HG03066 (cell line): ENCODE measurements at regions not wholly inside any gene's neighbourhood (a gene's known extent, or its start where the extent isn't known, plus 50 kb on each side); places are given as distances from the start of the nearest gene placed in this dataset.

Source experiments
- ATAC-seq: cut with Tn5 transposase; IDR thresholded peaks from one replicate; pipeline ENCODE4 v1.9.1; 2021; ENCODE audit warnings: low read depth; ENCODE audit not compliant: unreplicated experiment

DNA sequence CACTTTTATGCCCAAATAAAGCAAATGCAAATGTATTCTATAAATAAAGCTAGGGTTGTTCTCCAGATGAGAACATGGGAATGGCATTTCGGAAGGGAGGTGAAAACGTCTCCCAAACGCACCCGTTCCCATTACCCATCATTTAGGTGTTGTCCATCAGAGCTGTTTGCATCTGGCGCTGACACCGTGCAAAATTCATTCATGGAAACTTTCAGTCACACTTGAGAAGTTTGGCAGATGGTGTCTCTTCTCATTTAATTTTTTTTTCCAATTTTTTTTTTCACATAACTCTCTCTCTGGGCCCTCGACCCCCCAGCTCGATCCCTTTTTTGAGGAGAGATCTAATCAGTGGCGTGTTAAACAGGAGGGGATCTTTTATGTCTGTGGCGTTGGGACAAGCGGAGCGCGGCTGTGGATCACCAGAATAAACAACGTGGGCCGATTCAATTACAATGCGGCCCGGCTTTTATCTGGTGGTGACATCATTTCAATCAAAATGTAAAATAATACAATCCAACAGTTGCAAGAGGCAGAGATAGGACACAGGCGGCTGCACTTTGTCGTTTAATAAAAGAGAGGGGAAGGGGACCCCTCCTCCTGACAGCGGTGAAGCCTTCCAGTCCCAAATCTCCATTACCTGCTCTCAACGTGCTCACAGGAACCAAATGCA, 246.1 kb upstream of the IRX4 start:
- no peak for ATAC-seq

DNA sequence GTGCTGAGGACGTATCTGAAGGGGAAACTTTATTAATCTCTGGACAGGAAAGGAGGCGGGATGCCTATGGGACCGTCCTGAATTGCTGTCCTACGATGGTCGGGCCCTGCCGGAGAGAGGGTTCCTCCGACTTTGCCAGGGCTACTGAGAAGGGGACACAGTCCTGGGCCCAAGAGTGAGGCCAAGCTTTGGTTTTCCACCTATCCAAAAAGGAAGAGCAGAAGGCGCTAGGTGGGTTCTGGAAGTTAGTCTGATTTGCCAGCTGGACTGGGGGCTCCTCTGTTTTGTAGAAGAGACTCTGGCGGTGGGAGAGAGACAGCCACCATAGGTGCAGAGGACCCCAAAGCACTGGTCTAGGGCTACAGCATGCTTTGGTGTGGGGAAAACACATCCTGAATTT, 243.8 kb upstream of the IRX4 start:
- no peak for ATAC-seq

DNA sequence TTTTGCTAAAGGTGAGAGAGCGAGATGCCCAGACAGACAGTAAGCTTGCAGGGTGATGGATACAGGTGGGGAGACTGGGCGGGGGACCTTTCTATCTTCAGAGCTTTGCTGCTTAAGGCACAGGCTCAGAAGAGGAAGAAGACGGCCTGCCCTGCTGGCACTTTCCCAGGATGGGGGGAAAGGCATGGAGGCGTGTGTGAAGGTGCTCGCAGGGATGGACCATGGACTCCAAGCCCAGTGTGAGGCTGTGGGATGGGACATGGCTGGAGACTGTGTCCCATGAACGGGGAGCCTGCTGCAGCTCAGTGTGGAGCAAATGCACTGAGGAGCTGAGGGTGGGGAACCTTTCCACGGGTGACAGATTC, 243.2 kb upstream of the IRX4 start:
- no peak for ATAC-seq

DNA sequence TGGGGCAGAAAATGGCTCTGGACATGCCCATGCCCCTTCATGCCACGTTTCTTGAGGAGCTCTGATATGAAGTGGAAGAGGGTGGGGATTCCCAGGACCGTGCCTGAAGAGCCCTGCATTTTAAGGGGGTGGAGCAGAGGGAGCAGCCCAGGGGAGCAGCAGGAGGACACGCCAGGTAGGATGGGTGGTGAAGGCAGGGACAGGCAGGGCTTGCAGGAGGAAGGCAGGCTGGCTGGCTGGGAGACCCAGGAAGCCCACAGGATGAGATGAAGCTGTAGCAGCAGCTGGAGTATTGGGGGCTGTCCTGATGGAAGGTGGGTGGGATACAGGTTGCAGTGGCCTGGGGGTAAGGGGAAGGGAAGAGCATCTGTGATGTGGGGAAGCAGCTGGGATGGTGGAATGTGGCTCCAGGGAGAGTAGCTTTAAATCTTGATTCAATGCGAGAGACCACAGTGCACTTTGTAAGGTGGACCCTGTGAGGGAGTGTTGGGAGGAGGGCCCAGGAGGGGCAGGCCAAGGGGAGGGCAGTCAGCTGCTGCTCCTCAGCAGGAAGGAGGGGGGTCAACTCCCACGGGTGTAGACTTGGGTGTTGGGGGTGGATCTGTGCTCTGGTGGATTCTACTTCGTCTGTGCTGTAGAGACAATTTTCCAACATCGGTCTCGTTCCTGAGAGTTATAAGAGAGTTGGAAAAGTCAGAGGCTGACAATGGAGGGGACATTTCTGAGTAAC, 242.6 kb upstream of the IRX4 start:
- ATAC-seq = no peak

DNA sequence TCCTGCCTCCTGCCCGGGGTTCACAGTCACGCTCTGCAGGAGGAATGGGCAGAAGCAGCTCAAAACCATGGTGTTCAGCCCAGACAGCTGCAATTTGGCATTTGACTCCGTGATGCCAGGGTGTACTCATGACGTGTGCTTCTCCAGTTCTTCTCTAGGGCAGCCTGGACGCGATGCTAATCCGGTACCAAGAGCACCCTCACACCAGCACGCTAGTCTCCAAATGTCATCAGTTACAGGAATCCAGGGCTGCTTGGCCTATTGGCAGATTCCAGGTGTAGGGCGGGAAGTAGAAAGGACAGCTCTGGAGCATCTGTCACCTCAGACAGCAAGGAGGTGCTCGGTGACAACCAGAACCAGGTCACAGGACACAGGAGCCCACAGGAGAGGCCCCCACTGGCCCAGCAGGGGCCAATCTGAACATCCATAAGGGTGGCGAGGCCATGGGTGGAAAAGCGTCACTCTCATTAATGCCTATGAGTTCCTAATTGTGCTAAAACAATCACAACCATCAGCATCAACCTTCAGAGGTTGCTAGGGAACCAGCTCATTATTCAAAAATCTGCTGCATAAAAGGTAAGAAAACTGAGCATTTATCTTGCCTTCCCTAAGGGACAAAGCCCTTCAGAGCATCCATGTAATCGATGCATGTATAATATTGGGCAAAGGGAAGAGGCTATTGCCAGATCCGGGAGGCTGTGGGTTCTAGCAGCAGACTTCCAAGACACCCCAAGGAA, 241.9 kb upstream of the IRX4 start:
- no peak for ATAC-seq

DNA sequence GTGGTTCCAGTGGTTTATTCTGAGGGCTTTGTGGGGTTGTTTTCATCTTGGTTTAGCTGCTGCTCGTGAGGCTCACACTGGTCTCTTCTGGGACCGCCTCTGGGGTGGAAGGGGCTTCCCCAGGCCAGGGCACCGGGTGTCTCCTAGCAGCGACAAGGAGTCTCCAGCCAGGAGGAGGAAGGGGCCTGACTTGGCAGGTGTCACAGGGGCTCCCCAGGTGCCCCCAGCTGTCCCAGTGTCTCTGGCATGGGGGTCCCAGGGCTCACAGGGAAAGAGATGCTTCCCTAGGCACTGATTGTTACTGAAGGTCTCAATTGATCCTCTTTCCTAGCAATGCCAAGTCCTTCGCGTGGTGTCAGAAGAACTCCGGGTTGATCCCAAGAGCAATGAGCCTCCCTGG, 241.1 kb upstream of the IRX4 start:
- no peak for ATAC-seq

DNA sequence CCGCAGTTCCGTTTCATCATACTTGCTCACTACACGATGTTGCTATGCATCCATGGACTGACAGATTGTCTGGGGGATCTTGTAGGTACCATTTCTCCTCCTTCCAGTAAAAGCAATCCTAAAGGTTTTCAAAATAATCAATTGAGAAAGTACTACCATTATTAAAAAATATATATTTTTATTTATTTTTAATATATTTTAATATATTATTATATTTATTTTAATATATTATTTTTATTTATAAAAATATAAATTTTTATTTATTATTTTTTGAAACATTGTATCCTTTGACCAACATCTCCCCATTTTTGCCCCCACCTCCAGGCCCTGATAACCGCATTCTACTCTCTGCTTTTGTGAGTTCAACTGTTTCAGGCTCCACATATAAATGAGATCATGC, 237.6 kb upstream of the IRX4 start:
- ATAC-seq = no peak

DNA sequence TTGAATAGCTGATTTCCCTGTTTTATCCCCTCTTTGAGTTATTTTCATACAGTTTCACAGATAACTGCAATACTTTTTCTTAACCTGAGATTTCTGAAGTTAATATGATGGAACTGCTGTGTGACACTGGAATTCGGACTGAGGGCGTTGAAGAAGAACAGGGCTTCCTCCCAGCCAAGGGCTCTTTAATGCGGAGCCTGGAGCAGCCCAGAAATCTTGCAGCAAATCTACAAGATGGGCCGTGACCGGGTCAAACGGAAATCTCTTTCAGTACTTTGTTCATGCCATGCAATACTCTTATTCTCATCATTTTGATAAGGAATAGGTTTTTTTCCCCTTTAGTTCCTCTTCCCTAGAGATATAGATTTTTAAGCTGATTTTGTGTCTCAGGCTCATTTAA, 236.8 kb upstream of the IRX4 start:
- ATAC-seq = no peak

DNA sequence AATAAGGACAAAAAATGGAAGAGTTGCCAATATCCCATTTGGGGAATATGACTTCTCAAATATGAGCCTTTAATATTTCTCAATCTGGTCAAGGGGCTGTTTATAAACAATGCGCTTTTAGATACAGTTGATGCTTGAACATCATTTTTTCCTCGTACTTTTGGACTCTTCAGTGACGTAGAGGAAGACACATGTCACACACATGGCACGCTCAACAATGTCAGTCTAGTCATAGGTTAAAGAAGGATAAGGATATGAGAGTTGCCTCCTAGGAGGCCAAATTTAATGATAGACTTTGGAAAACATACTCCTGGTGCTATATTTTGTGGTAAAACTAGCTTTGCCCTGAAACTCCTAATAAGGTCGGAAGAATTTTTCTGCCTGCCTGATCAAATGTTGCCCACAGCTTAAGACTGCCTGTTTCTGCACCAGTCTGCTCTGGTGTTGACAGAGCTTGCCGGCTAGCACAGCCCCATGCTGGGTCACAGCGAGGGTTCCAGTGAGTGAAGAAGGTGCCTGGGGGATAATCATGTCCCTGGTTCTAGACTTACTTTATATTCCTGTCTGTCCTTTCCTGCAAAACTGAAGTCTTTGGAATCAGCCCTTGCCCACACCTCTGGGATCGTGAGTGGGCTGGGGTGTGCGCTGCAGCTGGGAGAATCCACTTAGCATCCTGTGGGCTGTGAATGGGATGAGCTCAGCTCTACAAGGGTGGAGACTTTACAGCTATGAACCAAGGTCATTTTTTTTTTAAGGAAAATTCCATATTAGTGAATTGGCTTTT, 230.8 kb upstream of the IRX4 start:
- ATAC-seq = no peak

DNA sequence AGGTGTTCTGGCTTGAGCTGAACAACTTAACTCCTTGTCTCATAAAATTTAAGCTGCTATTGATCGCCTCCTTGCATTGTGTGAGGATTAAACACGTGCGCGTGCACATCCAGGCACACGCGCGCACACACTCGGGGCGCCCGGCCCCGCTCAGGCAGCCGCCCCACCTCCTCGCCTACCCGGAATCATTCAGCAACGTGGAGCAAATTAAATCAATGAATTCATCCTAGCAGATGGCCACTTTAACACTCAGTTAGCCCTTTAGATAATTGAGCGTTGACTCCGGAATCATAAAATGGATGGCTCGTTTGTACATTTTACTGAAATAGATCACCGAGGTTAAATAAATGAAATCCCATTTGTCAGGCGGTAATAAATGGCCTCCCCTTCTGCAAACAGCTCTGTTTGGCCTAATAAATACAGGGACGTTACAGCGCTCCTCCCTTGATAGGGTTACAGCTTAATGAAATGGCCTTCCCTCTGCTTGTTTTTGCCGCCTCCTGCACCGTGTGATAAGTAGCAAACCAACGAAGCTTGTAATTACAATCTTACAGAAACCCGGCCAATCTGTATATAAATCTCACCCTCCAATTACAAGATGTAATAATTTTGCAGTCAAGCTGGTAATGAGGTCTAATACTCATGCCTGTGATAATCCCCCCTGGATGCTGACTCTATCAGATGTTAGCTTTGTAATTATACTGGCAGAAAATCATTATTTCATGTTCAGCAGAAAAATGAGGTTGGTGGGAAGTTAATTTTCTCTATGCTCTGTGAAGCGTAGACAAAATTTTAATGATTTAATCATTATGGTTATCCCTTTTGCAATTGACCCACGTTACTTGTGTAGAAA, 229.7 kb upstream of the IRX4 start:
- ATAC-seq = no peak

DNA sequence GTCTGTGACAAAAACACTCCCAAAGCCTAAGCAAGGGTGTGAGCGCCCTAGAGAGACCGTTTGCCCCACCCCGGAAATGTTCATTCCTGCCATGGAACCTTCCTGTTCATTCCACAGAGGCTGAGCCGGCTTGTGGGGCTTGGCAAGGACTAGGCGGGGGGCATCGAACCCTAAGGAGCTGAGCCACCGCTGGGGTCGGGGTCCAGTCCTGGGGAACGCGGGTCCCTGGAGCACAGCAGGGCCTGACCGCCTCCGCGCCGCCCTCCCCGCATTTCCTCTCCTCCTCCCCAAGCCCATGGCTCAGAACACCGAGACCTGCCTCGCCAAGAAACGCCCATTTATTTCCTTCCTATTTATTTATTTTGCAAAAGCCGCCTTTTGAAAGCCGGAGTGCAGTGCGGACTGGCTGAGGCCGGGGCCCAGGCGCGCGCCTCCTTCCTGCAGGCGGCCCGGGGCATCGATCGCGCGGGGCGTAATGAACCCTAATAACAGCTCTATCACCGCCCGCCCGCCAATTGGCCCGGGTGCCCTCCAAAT, 228.9 kb upstream of the IRX4 start:
- ATAC-seq = no peak

DNA sequence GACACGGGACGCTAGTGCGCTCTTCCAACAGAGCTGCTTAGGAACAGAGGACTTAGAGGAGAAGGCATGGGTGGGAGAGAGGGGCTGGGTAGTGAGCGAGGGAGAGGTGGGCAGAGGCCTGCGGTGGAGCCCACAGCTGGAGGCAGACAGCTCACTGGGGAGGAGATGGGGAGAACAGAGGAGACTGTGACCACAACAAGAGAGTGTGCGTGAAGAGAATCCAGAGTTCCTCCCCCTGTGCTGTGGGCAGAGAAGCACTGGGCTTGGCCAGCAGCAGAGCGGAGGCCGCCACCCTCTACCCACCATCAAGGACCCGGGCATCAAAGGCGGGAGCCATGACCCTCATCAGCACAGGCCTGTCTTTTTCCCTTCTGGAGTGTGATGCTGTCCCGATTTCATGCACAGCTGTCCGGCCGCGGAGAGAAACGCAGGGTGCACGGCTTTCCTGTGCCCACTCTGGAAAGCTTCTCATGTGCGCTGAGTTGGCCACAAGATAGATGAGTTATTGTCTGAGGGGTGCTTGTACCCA, 228.3 kb upstream of the IRX4 start:
- ATAC-seq = no peak

DNA sequence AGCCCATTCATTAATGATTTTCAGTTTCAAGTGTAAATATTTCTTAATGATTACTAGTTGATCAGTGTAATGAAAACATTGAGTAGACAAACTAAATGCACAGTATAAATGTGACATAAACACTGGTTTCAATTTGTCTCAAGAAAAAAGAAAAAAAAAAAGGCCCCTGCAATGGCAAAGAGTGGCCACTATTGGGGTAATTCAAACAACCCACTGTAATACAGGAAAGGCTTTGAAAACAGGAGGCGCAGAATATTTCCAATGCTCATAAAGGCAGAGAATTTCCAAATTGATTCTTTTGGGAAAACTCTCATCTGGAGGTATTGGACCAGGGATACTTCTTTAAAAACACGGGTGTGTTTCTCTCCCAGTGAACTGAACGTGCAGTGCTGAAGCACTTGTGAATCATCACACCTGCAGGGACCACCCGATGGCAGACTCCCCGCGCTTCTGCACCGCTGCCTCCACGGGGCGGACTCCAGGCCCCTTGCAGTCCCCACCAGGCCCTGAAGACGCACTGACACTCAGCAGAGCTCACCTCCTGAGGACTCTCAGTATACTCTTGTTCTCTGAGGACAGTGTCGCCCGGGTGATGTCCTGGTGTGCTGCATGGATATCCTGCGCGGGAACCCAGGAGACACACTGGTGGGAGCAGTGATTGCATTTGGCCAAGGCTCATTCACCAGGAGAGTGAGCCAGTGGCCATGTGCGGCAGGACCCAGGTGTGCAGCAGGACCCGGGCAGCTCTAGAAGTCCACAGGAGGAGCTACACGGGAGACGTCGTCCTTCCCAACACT, 227.6 kb upstream of the IRX4 start:
- ATAC-seq = no peak

DNA sequence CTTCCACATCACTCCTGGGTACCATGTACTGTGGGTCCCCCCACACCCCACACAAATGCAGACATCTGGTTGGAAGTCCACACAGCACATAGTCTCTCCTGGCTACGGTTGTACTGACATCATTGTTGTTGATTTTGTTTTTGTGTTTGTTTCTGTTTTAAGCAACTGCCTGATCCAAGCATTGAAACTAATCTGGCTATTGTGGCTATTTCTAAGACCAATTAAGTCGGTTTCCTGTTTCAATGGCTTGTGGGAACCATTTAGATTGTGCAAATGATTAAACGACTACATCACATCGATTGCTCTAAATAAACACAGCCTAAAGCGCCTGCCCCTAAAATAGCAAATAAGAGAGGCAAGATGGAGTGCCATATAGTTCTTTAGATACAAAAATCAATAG, 226.8 kb upstream of the IRX4 start:
- no peak for ATAC-seq

DNA sequence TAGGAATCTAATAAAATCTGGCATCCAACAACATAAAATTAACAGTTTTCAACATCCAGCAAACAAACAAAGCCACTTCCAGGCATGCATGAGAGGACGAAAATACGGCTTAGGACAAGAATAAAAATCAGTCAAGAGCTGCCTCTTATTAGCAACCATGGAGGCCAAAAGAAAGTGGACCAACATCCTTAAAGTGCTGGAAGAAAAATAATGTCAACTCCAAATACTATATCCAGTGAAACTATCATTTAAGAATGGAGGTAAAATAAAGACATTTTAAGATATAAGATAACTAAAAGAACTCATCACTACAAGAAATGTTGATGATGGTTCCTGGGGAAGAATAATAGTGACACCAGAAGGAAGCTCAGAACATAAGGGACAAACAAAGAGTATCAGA, 224.0 kb upstream of the IRX4 start:
- no peak for ATAC-seq

DNA sequence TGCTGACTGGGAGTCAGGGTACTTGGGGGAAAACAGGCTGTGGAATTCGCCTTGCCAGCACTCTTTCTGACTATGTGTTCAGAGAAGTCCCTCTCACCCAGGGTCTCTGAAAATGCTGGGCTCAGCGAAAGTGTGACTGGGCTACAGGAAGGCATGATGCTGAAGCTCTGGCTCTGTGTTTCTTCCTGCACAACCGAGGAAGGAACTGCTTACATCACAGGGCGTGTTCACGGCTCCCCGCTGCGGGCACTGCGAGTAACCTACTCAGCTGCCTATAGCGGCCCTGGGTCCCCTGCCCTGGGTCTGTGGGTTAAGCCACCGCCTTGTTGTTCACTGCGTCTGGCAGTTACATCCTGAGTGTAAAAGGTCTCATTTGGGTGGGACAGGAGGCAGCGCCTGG, 222.4 kb upstream of the IRX4 start:
- no peak for ATAC-seq

DNA sequence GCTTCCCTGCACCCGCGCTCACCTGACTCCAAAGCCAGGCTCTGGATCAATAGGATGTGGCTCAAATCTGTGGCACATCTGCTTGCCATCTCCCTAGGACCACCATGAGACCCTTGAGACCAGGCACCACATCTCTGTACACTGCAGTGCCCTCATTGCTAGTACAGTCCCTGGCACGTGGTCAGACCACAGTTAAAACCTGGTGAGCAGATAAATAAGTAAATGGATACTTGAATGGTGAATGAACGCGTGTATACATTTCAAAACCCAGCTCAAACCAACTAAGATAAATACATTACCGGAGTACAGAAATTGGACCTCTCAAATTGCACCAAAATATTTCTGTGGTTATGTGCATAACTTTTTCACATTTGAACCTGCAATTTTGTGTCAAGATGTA, 221.2 kb upstream of the IRX4 start:
- no peak for ATAC-seq

DNA sequence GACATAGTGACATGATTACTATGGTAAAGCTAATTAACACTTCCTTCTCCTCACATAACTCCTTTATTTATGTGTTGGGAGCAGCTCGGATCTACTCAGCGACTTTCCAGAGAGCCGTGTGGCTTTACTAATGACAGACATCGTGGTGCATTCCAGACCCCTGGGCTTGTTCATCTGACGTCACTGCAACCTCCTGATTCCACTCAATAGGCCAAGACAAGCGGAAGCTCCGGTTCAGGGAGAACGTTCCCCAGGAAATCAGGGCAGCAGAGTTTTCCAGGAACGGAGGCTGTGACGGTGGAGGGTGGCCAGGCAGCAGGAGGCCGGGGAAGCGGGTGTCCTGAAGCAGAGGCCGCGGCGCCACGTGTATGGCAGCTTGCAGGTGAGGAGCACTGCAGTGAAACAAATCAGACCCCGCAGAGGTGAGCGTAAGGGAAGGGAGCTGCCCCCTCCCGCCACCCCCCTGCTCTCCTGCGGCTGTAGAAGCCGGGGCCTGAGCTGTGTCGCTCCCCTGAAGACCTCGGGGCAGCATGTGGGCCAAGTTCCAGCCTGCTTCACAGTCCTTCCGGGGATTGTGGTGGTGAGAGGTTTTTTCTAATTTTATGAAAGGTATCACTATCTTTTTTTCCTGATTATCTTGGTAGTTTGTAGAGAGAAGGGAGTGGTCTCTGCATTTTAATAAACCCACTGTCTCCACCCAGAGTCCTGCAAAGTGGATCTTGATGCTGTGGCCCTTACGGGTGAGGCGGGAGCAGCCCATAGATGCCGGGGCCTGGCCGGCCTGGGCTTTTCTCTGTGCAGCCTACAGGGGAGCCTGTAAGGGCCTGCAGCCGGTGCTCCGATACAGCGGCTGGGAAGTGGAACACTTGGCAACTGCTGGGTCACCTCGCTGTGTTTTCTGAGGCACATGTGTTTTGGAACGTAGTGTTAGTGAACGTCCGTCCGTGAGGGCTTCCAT, 220.4 kb upstream of the IRX4 start:
- ATAC-seq = no peak
